HepG2 (cell line): ENCODE measurements at regions not wholly inside any gene's neighbourhood (a gene's known extent, or its start where the extent isn't known, plus 50 kb on each side); places are given as distances from the start of the nearest gene placed in this dataset.

Experiments
- POLR2AphosphoS2 ChIP-seq: IDR thresholded peaks from 2 replicates; pipeline ENCODE4 v1.6.1; 2011; ENCODE audit warnings: low read depth, low read length, improper control_type of control experiment
- TBP ChIP-seq: sonication (generic); formaldehyde crosslinking; IDR thresholded peaks from 2 replicates; pipeline ENCODE4 v1.5.0; 2020; ENCODE audit warnings: missing genetic modification reagents
- TF ChIP-seq, protein P1 (sequence below): sonication (generic); formaldehyde crosslinking; IDR thresholded peaks from 2 replicates; pipeline ENCODE4 v1.5.0; 2020; ENCODE audit warnings: mild to moderate bottlenecking, missing genetic modification reagents, borderline replicate concordance
- TF ChIP-seq, protein P2 (sequence below): sonication (generic); formaldehyde crosslinking; IDR thresholded peaks from 2 replicates; pipeline ENCODE4 v1.4.0; 2020; ENCODE audit warnings: missing genetic modification reagents
- TF ChIP-seq, protein P3 (sequence below): IDR thresholded peaks from 2 replicates; pipeline ENCODE4 v1.6.1; 2016

DNA sequence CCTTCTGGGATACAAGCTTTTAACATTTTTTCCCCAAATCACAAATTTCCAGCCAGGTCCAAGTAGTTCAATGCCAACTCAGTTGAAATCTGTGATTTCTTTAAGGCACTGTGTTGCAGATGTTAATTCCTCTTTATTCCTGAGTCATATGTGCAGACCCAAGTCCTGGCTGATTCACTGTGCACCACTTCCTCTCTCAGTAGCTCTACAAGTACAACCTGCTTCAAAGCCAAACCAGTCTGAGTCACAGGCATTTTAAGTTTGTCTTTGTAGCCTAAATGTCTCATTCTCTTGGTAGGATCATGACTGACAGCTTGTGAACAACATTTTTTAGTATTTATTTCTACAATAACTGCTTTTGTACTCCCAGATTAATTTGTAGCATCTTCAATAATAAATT is 165.6 kb upstream of the S100G start:
- TF ChIP-seq, protein P1, sequence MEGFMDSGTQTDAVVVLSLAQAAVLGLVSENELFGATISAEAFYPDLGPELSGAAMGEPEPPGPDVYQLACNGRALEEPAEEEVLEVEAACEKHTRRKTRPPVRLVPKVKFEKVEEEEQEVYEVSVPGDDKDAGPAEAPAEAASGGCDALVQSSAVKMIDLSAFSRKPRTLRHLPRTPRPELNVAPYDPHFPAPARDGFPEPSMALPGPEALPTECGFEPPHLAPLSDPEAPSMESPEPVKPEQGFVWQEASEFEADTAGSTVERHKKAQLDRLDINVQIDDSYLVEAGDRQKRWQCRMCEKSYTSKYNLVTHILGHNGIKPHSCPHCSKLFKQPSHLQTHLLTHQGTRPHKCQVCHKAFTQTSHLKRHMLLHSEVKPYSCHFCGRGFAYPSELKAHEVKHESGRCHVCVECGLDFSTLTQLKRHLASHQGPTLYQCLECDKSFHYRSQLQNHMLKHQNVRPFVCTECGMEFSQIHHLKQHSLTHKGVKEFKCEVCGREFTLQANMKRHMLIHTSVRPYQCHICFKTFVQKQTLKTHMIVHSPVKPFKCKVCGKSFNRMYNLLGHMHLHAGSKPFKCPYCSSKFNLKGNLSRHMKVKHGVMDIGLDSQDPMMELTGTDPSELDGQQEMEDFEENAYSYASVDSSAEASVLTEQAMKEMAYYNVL (CRISPR knock-in tag) = no peak
- TF ChIP-seq POLR2AphosphoS2 (no peak), TBP (CRISPR knock-in tag) (no peak)
- TF ChIP-seq, protein P2, sequence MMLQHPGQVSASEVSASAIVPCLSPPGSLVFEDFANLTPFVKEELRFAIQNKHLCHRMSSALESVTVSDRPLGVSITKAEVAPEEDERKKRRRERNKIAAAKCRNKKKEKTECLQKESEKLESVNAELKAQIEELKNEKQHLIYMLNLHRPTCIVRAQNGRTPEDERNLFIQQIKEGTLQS (CRISPR knock-in tag) = no peak
- TF ChIP-seq, protein P3, sequence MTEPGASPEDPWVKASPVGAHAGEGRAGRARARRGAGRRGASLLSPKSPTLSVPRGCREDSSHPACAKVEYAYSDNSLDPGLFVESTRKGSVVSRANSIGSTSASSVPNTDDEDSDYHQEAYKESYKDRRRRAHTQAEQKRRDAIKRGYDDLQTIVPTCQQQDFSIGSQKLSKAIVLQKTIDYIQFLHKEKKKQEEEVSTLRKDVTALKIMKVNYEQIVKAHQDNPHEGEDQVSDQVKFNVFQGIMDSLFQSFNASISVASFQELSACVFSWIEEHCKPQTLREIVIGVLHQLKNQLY = no peak
